Gastrocnemius medialis (tissue), 4 donors: ENCODE measurements at regions not wholly inside any gene's neighbourhood (a gene's known extent, or its start where the extent isn't known, plus 50 kb on each side); places are given as distances from the start of the nearest gene placed in this dataset.

ENCODE experiments used
- POLR2A ChIP-seq, 2 donors: fragments of 450-650 bp; IDR thresholded peaks; one replicate each; pipeline ENCODE4 v1.6.1; 2017; ENCODE audit warnings: antibody characterized with exemption in 2 of 2, mild to moderate bottlenecking in 2 of 2, moderate library complexity in 2 of 2
- TF ChIP-seq, protein P1 (sequence below), 5 experiments: fragments of 450-650 bp in 3 of 5; fragments of 200-600 bp in 2 of 5; sonication (generic) in 2 of 5; IDR thresholded peaks in 4 of 5; conservative IDR thresholded peaks in 1 of 5; 1 replicate in 4 of 5; 2 replicates in 1 of 5; pipeline ENCODE4 v1.5.1; 2016 to 2019; ENCODE audit warnings: antibody characterized with exemption in 5 of 5, mild to moderate bottlenecking in 3 of 5, moderate library complexity in 3 of 5

DNA sequence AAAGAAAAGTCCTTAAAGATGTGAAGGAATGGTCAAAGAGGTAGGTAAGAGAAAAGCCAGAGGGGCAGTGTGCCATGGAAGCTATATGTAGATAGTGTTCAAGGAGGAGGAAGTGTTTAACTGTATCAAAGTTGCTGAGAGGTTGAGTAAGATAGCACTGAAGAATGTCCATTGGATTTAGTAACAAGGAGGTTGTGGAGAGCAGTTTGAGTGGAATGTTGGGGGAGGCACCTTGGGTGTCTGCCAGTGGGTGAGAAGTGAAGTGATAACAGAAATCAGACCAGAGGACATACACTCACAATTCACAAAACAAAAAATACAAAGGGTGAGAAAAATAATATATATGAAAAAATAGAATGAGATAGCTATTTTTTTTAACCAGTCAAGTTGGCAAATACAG, 121.3 kb upstream of the AMOT start:
- TF ChIP-seq POLR2A (IDR thresholded peaks at IDR 0.05) = no peak
- TF ChIP-seq, protein P1, sequence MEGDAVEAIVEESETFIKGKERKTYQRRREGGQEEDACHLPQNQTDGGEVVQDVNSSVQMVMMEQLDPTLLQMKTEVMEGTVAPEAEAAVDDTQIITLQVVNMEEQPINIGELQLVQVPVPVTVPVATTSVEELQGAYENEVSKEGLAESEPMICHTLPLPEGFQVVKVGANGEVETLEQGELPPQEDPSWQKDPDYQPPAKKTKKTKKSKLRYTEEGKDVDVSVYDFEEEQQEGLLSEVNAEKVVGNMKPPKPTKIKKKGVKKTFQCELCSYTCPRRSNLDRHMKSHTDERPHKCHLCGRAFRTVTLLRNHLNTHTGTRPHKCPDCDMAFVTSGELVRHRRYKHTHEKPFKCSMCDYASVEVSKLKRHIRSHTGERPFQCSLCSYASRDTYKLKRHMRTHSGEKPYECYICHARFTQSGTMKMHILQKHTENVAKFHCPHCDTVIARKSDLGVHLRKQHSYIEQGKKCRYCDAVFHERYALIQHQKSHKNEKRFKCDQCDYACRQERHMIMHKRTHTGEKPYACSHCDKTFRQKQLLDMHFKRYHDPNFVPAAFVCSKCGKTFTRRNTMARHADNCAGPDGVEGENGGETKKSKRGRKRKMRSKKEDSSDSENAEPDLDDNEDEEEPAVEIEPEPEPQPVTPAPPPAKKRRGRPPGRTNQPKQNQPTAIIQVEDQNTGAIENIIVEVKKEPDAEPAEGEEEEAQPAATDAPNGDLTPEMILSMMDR (IDR thresholded peaks at IDR 0.05 in 4 of 5, conservative IDR thresholded peaks at IDR 0.05 in 1 of 5) = no peak
